Uterus (tissue), 2 donors: ENCODE measurements at regions not wholly inside any gene's neighbourhood (a gene's known extent, or its start where the extent isn't known, plus 50 kb on each side); places are given as distances from the start of the nearest gene placed in this dataset.

ENCODE experiments used
- CTCF ChIP-seq, 4 experiments: fragments of 200-600 bp in 2 of 4; fragments of 450-650 bp in 2 of 4; sonication (generic) in 2 of 4; IDR thresholded peaks; one replicate each; pipeline ENCODE4 v1.5.1; 2016 to 2019; ENCODE audit warnings: antibody characterized with exemption in 4 of 4, mild to moderate bottlenecking in 2 of 4, moderate library complexity in 1 of 4
- POLR2A ChIP-seq, 2 donors: fragments of 450-650 bp; IDR thresholded peaks; one replicate each; pipeline ENCODE4 v1.6.1; 2016; ENCODE audit warnings: antibody characterized with exemption in 2 of 2, mild to moderate bottlenecking in 1 of 2, moderate library complexity in 1 of 2

- TF ChIP-seq CTCF (IDR thresholded peaks at IDR 0.05) (no peak), POLR2A (IDR thresholded peaks at IDR 0.05) (no peak)
Observed at GRCh38 chr2:56624181-56624580, 440.4 kb downstream of the CCDC85A start.
